H9 (cell line): ENCODE measurements at regions not wholly inside any gene's neighbourhood (a gene's known extent, or its start where the extent isn't known, plus 50 kb on each side); places are given as distances from the start of the nearest gene placed in this dataset.

ENCODE experiments used
- DNase-seq: peaks from one replicate; pipeline ENCODE4 v3.0.0-alpha.2; 2017
- H2AFZ ChIP-seq: one replicate; pipeline ENCODE4 v1.6.1; 2013; ENCODE audit warnings: mild to moderate bottlenecking, low read length, control low read depth, moderate library complexity
- H2AK5ac ChIP-seq: 2 replicates; pipeline ENCODE4 v1.6.1; 2013; ENCODE audit warnings: low read length, control low read depth, mixed read lengths; ENCODE audit not compliant: insufficient read length
- H2BK120ac ChIP-seq: one replicate; pipeline ENCODE4 v1.6.1; 2013; ENCODE audit warnings: low read depth, mild to moderate bottlenecking, low read length, control low read depth, inconsistent platforms; ENCODE audit not compliant: poor library complexity, severe bottlenecking
- H2BK12ac ChIP-seq: 2 replicates; pipeline ENCODE4 v1.6.1; 2013; ENCODE audit warnings: low read length, control low read depth, mixed read lengths, low read depth; ENCODE audit not compliant: insufficient read length
- H2BK15ac ChIP-seq: 2 replicates; pipeline ENCODE4 v1.6.1; 2013; ENCODE audit warnings: low read depth, low read length, control low read depth
- H2BK20ac ChIP-seq: one replicate; pipeline ENCODE4 v1.6.1; 2013; ENCODE audit warnings: low read depth, mild to moderate bottlenecking, low read length, control low read depth, inconsistent platforms; ENCODE audit not compliant: poor library complexity, severe bottlenecking
- H2BK5ac ChIP-seq: 2 replicates; pipeline ENCODE4 v1.6.1; 2013; ENCODE audit warnings: low read length, control low read depth, mixed read lengths; ENCODE audit not compliant: insufficient read length
- H3K14ac ChIP-seq: 2 replicates; pipeline ENCODE4 v1.6.1; 2013; ENCODE audit warnings: low read length, control low read depth; ENCODE audit not compliant: insufficient read depth
- H3K18ac ChIP-seq: 2 replicates; pipeline ENCODE4 v1.6.1; 2013; ENCODE audit warnings: low read depth, mild to moderate bottlenecking, mixed read lengths, low read length, control low read depth; ENCODE audit not compliant: insufficient read length
- H3K23ac ChIP-seq: 2 replicates; pipeline ENCODE4 v1.6.1; 2013; ENCODE audit warnings: low read length, control low read depth, mixed read lengths, low read depth; ENCODE audit not compliant: insufficient read length
- H3K23me2 ChIP-seq: 2 replicates; pipeline ENCODE4 v1.6.1; 2013; ENCODE audit warnings: low read depth, mild to moderate bottlenecking, mixed read lengths, low read length, control low read depth; ENCODE audit not compliant: insufficient read length, poor library complexity, severe bottlenecking
- H3K27ac ChIP-seq: 2 replicates; pipeline ENCODE4 v1.5.1; 2013; ENCODE audit warnings: low read length, control low read depth, mixed read lengths, low read depth; ENCODE audit not compliant: insufficient read length
- H3K27me3 ChIP-seq: 2 replicates; pipeline ENCODE4 v1.6.1; 2013; ENCODE audit warnings: low read length, control low read depth, inconsistent platforms; ENCODE audit not compliant: insufficient read depth
- H3K4ac ChIP-seq: 2 replicates; pipeline ENCODE4 v1.6.1; 2013; ENCODE audit warnings: low read depth, mild to moderate bottlenecking, control low read depth, inconsistent platforms, low read length, moderate library complexity
- H3K4me1 ChIP-seq: 2 replicates; pipeline ENCODE4 v1.6.1; 2013; ENCODE audit warnings: low read length, control low read depth, inconsistent platforms; ENCODE audit not compliant: insufficient read depth
- H3K4me2 ChIP-seq: 2 replicates; pipeline ENCODE4 v1.6.1; 2013; ENCODE audit warnings: low read length, control low read depth, mixed read lengths; ENCODE audit not compliant: insufficient read length, insufficient read depth
- H3K56ac ChIP-seq: 2 replicates; pipeline ENCODE4 v1.6.1; 2013; ENCODE audit warnings: low read depth, mild to moderate bottlenecking, mixed read lengths, low read length, control low read depth; ENCODE audit not compliant: insufficient read length
- H3K79me1 ChIP-seq: 2 replicates; pipeline ENCODE4 v1.6.1; 2013; ENCODE audit warnings: low read depth, mild to moderate bottlenecking, moderate library complexity, low read length, control low read depth, inconsistent platforms; ENCODE audit not compliant: insufficient read depth, poor library complexity, severe bottlenecking
- H3K79me2 ChIP-seq: 2 replicates; pipeline ENCODE4 v1.6.1; 2013; ENCODE audit warnings: low read length, control low read depth, inconsistent platforms; ENCODE audit not compliant: insufficient read depth
- H3K9ac ChIP-seq: 2 replicates; pipeline ENCODE4 v1.6.1; 2013; ENCODE audit warnings: low read length, control low read depth, mixed read lengths; ENCODE audit not compliant: insufficient read length; ENCODE audit errors: extremely low read depth
- H3K9me3 ChIP-seq: one replicate; pipeline ENCODE4 v1.6.1; 2013; ENCODE audit warnings: low read depth, low read length, inconsistent platforms; ENCODE audit not compliant: control insufficient read depth
- H3T11ph ChIP-seq: one replicate; pipeline ENCODE4 v1.6.1; 2013; ENCODE audit warnings: mild to moderate bottlenecking, low read length, control low read depth, inconsistent platforms
- H4K20me1 ChIP-seq: one replicate; pipeline ENCODE4 v1.6.1; 2013; ENCODE audit not compliant: control insufficient read depth, insufficient read length, insufficient read depth
- H4K5ac ChIP-seq: 2 replicates; pipeline ENCODE4 v1.6.1; 2013; ENCODE audit warnings: low read depth, mild to moderate bottlenecking, mixed read lengths, low read length, control low read depth; ENCODE audit not compliant: insufficient read length
- H4K8ac ChIP-seq: replicated peaks from 2 replicates; pipeline ENCODE4 v1.6.1; 2013; ENCODE audit warnings: low read length, control low read depth, mixed read lengths, low read depth; ENCODE audit not compliant: insufficient read length
- H4K91ac ChIP-seq: 2 replicates; pipeline ENCODE4 v1.6.1; 2013; ENCODE audit warnings: low read depth, mild to moderate bottlenecking, moderate library complexity, mixed read lengths, low read length, control low read depth; ENCODE audit not compliant: insufficient read length
- H3K27ac Mint-ChIP-seq, 3 experiments: 2 replicates in 2 of 3; 3 replicates in 1 of 3; pipeline ENCODE4 v1.8.0; 2020 to 2021; ENCODE audit warnings: mixed read lengths in 3 of 3, mild to moderate bottlenecking in 1 of 3, moderate library complexity in 1 of 3
- H3K27me3 Mint-ChIP-seq: 2 replicates; pipeline ENCODE4 v1.8.0; 2021; ENCODE audit warnings: low read depth, mild to moderate bottlenecking, moderate library complexity, mixed read lengths
- H3K36me3 Mint-ChIP-seq, 3 experiments: 2 replicates in 2 of 3; 3 replicates in 1 of 3; pipeline ENCODE4 v1.8.0; 2020 to 2021; ENCODE audit warnings: low read depth in 3 of 3, mixed read lengths in 3 of 3; ENCODE audit not compliant: insufficient read depth in 1 of 3
- H3K4me1 Mint-ChIP-seq, 2 experiments: 2 replicates each; pipeline ENCODE4 v1.8.0; 2020; ENCODE audit warnings: mixed read lengths in 2 of 2
- H3K4me3 Mint-ChIP-seq, 2 experiments: 2 replicates in 1 of 2; 3 replicates in 1 of 2; pipeline ENCODE4 v1.8.0; 2020 to 2021; ENCODE audit warnings: mild to moderate bottlenecking in 2 of 2, mixed read lengths in 2 of 2, moderate library complexity in 1 of 2
- H3K9me3 Mint-ChIP-seq, 2 experiments: 2 replicates in 1 of 2; 3 replicates in 1 of 2; pipeline ENCODE4 v1.8.0; 2020; ENCODE audit warnings: mild to moderate bottlenecking in 2 of 2, mixed read lengths in 2 of 2, moderate library complexity in 1 of 2
- CTCF ChIP-seq: fragments of 200-600 bp; sonication (generic); conservative IDR thresholded peaks from 3 replicates; pipeline ENCODE4 v1.8.0; 2021; ENCODE audit warnings: antibody characterized with exemption, mild to moderate bottlenecking
- WGBS: extraction: QIAGEN DNeasy Blood & Tissue Kit; methylation state at CpG from one replicate; pipeline ENCODE4 v1.1.7; 2013; ENCODE audit warnings: missing lambda C conversion rate, low lambda C conversion rate, mixed read lengths; ENCODE audit not compliant: insufficient read length; ENCODE audit errors: extremely low coverage; 5-methylcytosine and 5-hydroxymethylcytosine counted together

- H3K56ac ChIP-seq = no peak overlapping the region
- H3K27ac ChIP-seq = no peak overlapping the region
- H3K4me2 ChIP-seq = no peak overlapping the region
- H2BK12ac ChIP-seq = no peak overlapping the region
- H2BK120ac ChIP-seq = no peak overlapping the region
- no peak overlapping the region for H2BK15ac ChIP-seq
- no peaks in the 10 kb centered on the region for H4K20me1 ChIP-seq
- no CpG with 5 or more reads among the region's 6 CpGs for WGBS
- Mint-ChIP-seq H3K27me3 (no peaks in the 10 kb centered on the region), H3K4me1 (peaks cover 13 to 24% of the 10 kb centered on the region in 2 experiments), H3K9me3 (peaks cover 0 to 2% of the 10 kb centered on the region in 2 experiments; a peak in 1 of 5 replicates), H3K36me3 (no peaks in the 10 kb centered on the region; a peak in 1 of 7 replicates), H3K27ac (no peak overlapping the region), H3K4me3 (no peak overlapping the region)
- no peak overlapping the region for H3K23ac ChIP-seq
- no peak overlapping the region for H3K4ac ChIP-seq
- no peaks in the 10 kb centered on the region for H3K23me2 ChIP-seq
- no peak overlapping the region for H2AFZ ChIP-seq
- no peak for DNase-seq
- H3K18ac ChIP-seq = no peak overlapping the region
- H4K91ac ChIP-seq = no peak overlapping the region
- peaks cover 3% of the 10 kb centered on the region; the same call in 1 of the 2 replicates for H3K4me1 ChIP-seq
- H2AK5ac ChIP-seq = no peak overlapping the region
- no peak overlapping the region for H2BK5ac ChIP-seq
- H3K9me3 ChIP-seq = no peaks in the 10 kb centered on the region
- H4K5ac ChIP-seq = no peak overlapping the region
- no peaks in the 10 kb centered on the region for H3K79me2 ChIP-seq
- no peak overlapping the region for H3T11ph ChIP-seq
- H3K79me1 ChIP-seq = no peaks in the 10 kb centered on the region
- no peak overlapping the region for H2BK20ac ChIP-seq
- TF ChIP-seq CTCF = no peak
- no peaks in the 10 kb centered on the region for H3K27me3 ChIP-seq
- H3K9ac ChIP-seq = no peak overlapping the region
- H3K14ac ChIP-seq = no peak overlapping the region
- no peak overlapping the region for H4K8ac ChIP-seq
These were observed 222.8 kb downstream of the PMP22 start for GRCh38 chr17:15042311-15042710.
